ENCODE measurements at regions not wholly inside any gene's neighbourhood (a gene's known extent, or its start where the extent isn't known, plus 50 kb on each side); places are given as distances from the start of the nearest gene placed in this dataset.

DNA sequence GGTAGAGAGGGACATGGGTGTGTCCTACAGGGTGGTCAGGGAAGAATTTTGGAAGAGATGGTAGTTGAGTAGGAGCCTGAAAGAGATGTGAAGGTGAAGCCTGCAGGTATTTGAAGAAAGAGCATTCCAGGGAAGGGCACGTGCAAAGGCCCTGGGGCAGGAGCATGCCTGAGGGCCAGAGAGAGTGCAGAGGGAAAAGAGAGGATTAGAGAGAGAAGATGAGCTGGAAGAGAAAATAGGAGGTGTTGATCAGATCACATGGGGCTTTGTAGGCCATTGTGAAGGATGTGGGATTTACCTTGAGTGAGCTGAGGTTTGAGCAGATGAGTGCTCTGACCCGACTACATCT lies 455.0 kb downstream of the HAPSTR1 start:
- intact Hi-C loops (cut with micrococcal nuclease; ENCODE audit: unreplicated experiment) (no loop called here), in situ Hi-C loops (cut with HindIII; ENCODE audit: low pct_unique_long_range_greater_than_20kb, low sequenced_read_pairs) (no loop called here)
- no TSS peak for BruUV-seq (replicated peaks)
- H3K9me3 ChIP-seq (ENCODE audit: control insufficient read depth, insufficient read depth, low read depth, low read length), result no peaks in the 10 kb centered on the region
- CTCF ChIA-PET, result no interaction called here
- TF ChIP-seq, protein P1, sequence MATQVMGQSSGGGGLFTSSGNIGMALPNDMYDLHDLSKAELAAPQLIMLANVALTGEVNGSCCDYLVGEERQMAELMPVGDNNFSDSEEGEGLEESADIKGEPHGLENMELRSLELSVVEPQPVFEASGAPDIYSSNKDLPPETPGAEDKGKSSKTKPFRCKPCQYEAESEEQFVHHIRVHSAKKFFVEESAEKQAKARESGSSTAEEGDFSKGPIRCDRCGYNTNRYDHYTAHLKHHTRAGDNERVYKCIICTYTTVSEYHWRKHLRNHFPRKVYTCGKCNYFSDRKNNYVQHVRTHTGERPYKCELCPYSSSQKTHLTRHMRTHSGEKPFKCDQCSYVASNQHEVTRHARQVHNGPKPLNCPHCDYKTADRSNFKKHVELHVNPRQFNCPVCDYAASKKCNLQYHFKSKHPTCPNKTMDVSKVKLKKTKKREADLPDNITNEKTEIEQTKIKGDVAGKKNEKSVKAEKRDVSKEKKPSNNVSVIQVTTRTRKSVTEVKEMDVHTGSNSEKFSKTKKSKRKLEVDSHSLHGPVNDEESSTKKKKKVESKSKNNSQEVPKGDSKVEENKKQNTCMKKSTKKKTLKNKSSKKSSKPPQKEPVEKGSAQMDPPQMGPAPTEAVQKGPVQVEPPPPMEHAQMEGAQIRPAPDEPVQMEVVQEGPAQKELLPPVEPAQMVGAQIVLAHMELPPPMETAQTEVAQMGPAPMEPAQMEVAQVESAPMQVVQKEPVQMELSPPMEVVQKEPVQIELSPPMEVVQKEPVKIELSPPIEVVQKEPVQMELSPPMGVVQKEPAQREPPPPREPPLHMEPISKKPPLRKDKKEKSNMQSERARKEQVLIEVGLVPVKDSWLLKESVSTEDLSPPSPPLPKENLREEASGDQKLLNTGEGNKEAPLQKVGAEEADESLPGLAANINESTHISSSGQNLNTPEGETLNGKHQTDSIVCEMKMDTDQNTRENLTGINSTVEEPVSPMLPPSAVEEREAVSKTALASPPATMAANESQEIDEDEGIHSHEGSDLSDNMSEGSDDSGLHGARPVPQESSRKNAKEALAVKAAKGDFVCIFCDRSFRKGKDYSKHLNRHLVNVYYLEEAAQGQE (IDR thresholded peaks at IDR 0.05; ENCODE audit: insufficient read depth in 1 of 2, low read depth in 2 of 2, low read length in 1 of 2), result no peak
- TF ChIP-seq SIN3A (IDR thresholded peaks at IDR 0.05; ENCODE audit: borderline replicate concordance, insufficient read depth, low read depth, low read length) (no peak), POLR2AphosphoS5 (IDR thresholded peaks at IDR 0.05; ENCODE audit: low read depth, low read length) (no peak), TCF7L2 (IDR thresholded peaks at IDR 0.05; ENCODE audit: low read depth, low read length) (no peak)
- TF ChIP-seq, protein P2, sequence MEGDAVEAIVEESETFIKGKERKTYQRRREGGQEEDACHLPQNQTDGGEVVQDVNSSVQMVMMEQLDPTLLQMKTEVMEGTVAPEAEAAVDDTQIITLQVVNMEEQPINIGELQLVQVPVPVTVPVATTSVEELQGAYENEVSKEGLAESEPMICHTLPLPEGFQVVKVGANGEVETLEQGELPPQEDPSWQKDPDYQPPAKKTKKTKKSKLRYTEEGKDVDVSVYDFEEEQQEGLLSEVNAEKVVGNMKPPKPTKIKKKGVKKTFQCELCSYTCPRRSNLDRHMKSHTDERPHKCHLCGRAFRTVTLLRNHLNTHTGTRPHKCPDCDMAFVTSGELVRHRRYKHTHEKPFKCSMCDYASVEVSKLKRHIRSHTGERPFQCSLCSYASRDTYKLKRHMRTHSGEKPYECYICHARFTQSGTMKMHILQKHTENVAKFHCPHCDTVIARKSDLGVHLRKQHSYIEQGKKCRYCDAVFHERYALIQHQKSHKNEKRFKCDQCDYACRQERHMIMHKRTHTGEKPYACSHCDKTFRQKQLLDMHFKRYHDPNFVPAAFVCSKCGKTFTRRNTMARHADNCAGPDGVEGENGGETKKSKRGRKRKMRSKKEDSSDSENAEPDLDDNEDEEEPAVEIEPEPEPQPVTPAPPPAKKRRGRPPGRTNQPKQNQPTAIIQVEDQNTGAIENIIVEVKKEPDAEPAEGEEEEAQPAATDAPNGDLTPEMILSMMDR (IDR thresholded peaks at IDR 0.05), result no peak
- H3K27me3 ChIP-seq (ENCODE audit: control insufficient read depth, insufficient read depth, low read length), result no peaks in the 10 kb centered on the region; the same call in 1 of the 2 replicates
- no peaks in the 10 kb centered on the region for H3K4me1 ChIP-seq (ENCODE audit: control insufficient read depth, insufficient read depth, low read length)
- POLR2A ChIA-PET, result no interaction called here
- H3K36me3 ChIP-seq (ENCODE audit: control insufficient read depth, insufficient read depth, low read length), result no peaks in the 10 kb centered on the region
- H3K27ac ChIP-seq (ENCODE audit: low read length), result no peak overlapping the region
- ATAC-seq (no peak), DNase-seq (ENCODE audit: low read depth, low spot score) (no peak)
- no peak overlapping the region for H3K4me3 ChIP-seq (ENCODE audit: low read depth in 2 of 2, low read length in 2 of 2)

DNA sequence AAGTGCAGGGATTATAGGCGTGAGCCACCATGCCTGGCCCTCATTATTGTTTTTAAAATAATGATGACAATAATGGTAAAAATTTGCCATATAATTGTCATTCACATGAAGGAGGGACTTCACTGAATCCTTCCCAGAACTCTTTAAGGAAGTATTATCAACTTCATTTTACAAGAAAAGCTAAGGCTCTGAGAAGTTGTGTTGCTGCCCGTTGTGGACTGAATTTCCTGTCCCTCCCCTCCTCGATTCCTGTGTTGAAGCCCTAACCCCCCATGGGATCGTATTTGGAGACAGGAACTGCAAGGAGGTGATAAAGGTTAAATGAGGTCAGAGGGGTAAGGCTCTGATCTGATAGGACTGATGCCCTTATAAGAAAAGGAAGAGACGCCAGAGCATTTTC lies 458.0 kb downstream of the HAPSTR1 start:
- Histone ChIP-seq H3K27ac (ENCODE audit: low read length) (no peak overlapping the region), H3K36me3 (ENCODE audit: control insufficient read depth, insufficient read depth, low read length) (no peaks in the 10 kb centered on the region), H3K4me3 (ENCODE audit: low read depth in 2 of 2, low read length in 2 of 2) (no peak overlapping the region), H3K27me3 (ENCODE audit: control insufficient read depth, insufficient read depth, low read length) (no peaks in the 10 kb centered on the region; the same call in none of the 2 replicates), H3K4me1 (ENCODE audit: control insufficient read depth, insufficient read depth, low read length) (no peaks in the 10 kb centered on the region), H3K9me3 (ENCODE audit: control insufficient read depth, insufficient read depth, low read depth, low read length) (no peaks in the 10 kb centered on the region)
- intact Hi-C loops (cut with micrococcal nuclease; ENCODE audit: unreplicated experiment) (no loop called here), in situ Hi-C loops (cut with HindIII; ENCODE audit: low pct_unique_long_range_greater_than_20kb, low sequenced_read_pairs) (no loop called here)
- ATAC-seq (no peak), DNase-seq (ENCODE audit: low read depth, low spot score) (no peak)
- TF ChIP-seq, protein P2 (IDR thresholded peaks at IDR 0.05), result no peak
- TF ChIP-seq SIN3A (IDR thresholded peaks at IDR 0.05; ENCODE audit: borderline replicate concordance, insufficient read depth, low read depth, low read length) (no peak), TCF7L2 (IDR thresholded peaks at IDR 0.05; ENCODE audit: low read depth, low read length) (no peak), POLR2AphosphoS5 (IDR thresholded peaks at IDR 0.05; ENCODE audit: low read depth, low read length) (no peak)
- TF ChIP-seq, protein P1 (IDR thresholded peaks at IDR 0.05; ENCODE audit: insufficient read depth in 1 of 2, low read depth in 2 of 2, low read length in 1 of 2), result no peak
- ChIA-PET CTCF (no interaction called here), POLR2A (no interaction called here)
- BruUV-seq (replicated peaks), result no TSS peak
